LNCAP (cell line): ENCODE measurements at regions not wholly inside any gene's neighbourhood (a gene's known extent, or its start where the extent isn't known, plus 50 kb on each side); places are given as distances from the start of the nearest gene placed in this dataset.

Experiments
- CTCF ChIP-seq: fragments of 450-650 bp; IDR thresholded peaks from 2 replicates; pipeline ENCODE4 v1.5.1; 2017; ENCODE audit warnings: mild to moderate bottlenecking

DNA sequence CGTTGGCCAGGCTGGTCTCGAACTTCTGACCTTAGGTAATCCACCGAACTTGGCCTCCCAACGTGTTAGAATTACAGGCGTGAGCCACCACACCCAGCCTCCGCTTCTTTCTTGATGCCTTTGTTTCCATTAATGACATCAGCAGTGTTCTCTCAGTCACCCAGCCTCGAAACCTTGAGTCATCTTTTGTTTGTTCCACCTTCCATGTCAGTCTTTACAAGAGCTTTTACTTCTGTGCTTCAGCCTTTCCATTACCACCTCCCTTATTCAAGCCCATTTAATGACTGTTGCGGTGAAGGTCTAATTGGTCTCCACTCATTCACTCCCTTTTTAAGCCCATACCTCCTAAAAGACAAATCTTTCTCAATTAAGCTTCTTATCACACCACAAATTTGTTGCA is 146.6 kb upstream of the ADGRL2 start:
- TF ChIP-seq CTCF: no peak

DNA sequence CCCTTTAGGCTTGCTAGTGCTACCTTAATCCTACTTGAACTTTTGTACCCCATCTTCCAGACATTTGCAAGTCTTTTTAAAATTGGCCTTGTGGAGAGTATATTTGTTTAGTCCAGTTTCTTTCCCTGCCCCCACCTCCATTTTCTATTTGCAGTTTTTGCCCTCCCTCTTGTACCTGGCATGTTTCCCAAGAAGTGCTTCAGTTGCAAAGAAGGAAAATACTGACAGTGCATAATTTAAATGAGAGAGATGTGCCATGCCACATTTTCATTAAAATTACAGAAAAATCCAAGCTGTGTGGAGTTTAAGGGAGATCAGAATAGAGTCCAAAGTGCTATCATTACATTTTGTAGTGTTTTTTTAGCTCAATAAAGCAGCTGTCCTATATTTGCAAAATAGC is 150.0 kb upstream of the ADGRL2 start:
- TF ChIP-seq CTCF: no peak

- no peak for TF ChIP-seq CTCF
These were observed 164.9 kb upstream of the ADGRL2 start for GRCh38 chr1:81635816-81636215.

- TF ChIP-seq CTCF: no peak
These were observed 166.4 kb upstream of the ADGRL2 start for GRCh38 chr1:81634294-81634693.

GRCh38 chr1:81619156-81619555 is 181.6 kb upstream of the ADGRL2 start:
- no peak for TF ChIP-seq CTCF

GRCh38 chr1:81618376-81618775 is 182.4 kb upstream of the ADGRL2 start:
- no peak for TF ChIP-seq CTCF

- no peak for TF ChIP-seq CTCF
These were observed 183.3 kb upstream of the ADGRL2 start for GRCh38 chr1:81617308-81617967.

GRCh38 chr1:81613803-81614202 is 186.9 kb upstream of the ADGRL2 start:
- no peak for TF ChIP-seq CTCF
